Right renal pelvis (tissue), 4 donors: ENCODE measurements at regions not wholly inside any gene's neighbourhood (a gene's known extent, or its start where the extent isn't known, plus 50 kb on each side); places are given as distances from the start of the nearest gene placed in this dataset.

ENCODE experiments used
- DNase-seq, 4 donors: peaks; one replicate each; pipeline ENCODE4 v3.0.0-alpha.2; 2013; ENCODE audit warnings: low read depth in 4 of 4, low spot score in 3 of 4, missing footprints in 1 of 4

DNA sequence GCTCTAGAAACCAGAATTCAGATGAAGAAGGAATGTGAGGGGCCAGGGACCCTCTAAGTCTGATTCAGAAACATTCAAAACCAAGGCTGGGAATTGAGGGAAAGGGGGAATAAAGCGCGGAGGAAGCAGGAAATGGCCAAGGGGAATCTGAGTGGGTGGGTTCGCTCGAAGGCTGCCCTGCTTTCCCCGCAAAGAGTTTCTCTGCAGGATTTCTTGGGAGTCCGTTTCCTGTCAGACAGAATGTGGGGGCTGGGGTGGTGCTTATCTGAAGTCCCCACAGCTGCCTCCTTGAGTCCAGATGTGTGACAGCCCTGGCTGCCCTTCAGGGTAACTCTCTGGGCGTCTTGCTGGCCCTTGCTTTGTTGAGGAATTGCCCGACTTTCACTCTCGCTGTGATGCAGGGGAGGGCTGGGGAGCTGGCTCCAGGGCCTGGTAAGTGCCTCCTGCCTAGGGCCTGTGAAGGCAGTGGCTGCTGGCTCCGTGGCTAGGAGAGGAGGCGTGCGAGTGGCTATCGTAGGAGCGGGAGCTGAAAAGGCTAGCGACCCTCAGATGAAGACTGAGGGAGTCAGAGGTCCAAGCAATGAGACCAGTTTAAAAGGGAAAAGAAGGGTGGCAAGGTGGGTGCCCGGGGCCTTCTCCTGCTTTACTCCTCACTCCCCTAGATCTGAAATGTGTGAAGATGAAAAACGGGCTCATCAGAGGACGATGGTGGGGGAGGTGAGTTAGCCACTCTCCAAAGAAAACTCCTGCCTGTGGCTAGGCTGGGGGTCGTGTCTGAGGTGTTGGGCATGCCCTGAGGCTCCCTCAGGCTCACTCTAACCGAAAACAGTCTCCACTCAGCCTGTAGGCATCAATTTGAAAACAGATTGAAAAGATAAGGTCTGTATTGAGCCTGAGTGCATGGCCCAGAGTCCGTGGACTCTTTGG is 143.9 kb upstream of the UMPS start:
- no peak for DNase-seq

DNA sequence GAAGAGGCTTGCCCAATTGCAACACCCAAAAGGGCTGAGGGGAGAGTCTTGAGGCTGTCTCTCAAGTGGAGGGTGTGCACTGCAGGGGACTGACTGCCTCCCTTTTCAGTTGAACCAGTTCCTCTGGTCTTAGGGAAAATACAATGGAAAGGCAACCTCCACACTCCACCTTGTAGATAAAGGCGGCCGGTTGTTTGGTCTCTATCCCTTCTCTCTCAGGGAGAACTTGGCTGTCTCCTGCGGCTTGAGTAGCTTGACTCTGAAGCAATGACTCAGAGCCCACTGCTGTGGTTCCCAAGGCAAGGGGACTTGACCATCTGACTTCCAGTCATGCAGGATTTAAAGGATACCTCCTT is 143.2 kb upstream of the UMPS start:
- no peak for DNase-seq

DNA sequence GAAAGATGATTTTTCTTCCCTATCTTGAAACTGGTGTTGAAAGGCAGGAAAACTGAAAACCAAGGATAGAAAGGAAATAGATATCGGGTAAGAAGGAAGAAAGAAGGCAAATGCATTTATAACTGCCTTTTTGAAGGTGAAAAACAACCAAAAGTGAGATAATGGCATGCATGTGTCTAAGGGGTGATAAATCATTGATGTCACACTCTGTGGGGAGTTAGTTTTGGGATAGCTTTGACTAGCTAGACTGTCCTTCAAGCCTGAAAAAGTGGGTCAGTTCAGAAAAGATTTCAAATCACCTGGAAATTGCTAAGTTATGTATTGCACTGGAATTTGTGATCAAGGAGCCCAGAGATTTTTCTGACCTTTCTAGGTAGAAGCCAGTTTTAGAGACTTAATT is 142.2 kb upstream of the UMPS start:
- no peak for DNase-seq

DNA sequence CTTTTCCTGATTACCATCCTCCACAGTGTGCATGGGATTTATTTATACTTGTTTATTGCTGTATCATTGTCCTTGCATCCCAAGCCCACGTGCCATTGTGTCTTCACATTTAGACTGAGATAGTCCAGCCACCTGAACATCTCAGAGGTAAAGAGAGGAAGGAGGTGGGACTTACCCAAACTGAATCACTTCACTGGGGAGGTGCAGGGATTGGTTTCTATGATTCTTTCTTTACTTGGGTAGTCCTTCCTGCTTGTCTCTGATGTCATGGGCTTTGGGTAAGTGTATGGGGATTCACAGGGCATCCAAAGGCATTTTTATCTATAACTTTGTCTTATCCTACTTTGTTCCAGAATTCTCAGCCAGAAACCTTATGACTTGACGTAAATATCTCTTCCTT is 141.5 kb upstream of the UMPS start:
- no peak for DNase-seq

DNA sequence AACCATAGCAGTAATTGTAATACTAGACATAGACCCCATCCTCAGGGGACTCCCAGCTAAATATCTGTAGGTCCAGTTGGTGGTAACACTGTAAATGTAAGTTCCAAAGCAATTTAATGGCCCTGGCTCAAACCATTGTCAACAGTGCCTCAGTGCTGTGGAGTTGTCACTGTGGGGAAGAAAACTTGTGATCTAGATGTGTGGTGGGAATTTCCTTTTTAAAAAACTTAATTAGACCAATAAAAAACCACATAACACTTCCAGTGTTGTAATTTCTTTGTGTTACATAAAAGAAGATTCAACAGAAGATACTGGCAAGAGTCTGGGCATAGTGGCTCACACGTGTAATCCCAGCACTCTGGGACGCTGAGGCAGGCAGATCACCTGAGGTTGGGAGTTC is 138.6 kb upstream of the UMPS start:
- DNase-seq, result no peak

DNA sequence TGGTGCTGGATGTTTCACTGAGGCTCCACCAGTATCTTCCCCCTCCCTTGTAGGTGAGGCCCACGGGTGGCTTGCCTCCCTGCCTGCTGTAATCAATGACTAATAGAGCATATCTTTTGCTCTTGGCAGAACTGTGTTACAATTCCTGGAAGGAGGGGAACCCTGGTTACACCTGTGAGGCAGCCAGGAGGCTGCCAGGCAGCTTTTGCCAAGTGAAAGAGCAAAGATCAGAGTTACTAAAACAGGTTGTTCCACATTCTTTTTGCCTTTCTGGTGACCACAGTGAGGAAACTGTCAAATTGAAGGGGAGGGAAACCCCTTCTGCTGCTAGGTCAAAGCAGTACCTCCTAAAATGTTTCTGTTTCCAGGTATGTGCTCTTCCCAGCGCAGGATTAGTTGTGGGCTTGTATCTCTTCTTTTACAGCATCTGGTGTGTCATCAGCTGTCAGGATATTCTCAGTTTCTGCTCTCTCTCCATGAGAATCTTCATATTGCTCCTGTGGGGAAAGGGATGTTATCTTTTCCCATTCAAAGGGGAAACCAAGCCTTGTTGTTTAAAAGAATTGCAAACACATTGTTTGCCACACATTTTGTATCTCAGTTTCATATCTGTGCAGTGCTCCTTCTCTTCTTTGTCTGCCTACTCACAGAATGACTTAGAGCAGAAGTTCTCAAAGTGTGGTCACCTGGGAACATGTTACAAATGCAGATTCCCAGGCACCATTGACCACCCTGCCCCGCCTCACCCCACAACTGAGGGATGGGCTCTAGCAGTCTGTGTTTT is 137.4 kb upstream of the UMPS start:
- peak in 1 of 4 donors; percentile 42 for DNase-seq

DNA sequence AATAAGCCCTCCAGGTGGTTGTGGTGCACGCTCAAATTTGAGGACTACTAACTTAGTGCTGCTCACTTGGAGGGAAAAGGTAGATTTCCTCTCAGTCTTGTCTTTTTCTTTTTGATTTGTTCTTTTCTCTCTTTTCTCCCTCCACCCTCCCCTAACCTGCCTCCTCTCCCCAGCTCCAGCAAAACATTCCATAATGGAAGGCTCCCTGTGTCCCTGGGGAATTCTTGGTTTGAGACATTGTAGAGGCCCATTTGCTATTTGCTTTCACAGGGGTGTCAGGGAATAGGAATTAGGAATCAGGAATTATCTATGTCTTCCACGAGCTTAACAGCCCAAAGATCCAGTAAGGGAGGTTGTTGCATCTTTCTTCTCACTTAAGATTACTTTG is 136.8 kb upstream of the UMPS start:
- DNase-seq, result no peak

DNA sequence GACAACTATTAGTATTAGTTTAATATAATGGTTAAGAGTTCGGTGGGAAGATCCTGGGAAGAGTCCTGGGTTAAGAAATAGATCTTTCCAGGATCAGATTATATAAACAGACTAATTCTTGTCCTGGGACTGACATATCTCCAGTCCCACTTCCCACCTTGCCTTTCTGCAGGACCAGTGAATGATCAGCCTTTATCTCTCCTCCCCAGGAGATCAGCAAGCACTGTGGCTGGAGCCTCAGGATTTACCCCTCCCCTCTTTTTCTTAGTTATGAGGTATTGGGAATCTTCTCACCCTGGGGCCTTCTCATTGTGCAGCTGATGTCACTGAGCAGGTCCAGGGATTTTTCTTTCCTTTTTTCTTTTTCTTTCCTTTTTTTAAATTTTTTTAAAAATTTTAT is 135.7 kb upstream of the UMPS start:
- no peak for DNase-seq

DNA sequence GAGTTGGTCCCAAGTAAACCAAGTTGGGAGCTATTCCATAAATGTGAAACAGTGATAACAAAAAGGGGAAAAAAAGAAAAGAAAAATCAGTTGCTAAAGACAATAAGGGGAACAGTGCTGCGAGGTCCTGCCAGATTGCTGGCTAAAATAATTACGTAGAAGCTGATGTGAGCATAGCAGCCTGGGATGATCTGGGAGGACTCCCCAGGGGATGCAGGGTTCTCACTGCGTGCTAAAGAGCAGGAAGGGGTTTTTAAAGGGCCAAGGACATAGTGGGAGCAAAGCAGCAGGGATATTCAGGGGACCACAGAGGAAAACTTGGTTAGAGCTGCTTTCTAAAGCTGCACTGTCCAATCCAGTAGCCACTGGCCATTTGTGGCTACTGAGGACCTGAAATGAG is 133.0 kb upstream of the UMPS start:
- no peak for DNase-seq

DNA sequence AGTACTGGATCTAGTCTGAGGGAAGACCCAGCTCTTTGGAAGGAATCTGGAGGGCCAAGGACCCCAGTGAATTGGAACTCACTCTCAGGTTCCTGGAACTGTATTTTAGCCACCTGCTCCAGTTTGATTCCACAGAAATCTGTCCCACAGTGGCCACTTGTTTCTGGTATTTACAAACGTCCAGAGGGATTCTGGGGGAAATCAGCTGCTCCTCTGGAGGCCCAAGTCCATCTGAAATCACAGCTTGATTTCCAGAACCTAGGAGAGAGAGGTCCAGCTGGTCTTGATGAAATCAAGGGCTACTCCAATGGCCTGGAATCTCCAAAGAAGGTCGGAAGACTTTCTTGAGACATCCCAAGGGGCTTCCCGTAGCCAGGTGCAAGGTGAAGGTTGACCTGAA is 132.3 kb upstream of the UMPS start:
- DNase-seq, result no peak

DNA sequence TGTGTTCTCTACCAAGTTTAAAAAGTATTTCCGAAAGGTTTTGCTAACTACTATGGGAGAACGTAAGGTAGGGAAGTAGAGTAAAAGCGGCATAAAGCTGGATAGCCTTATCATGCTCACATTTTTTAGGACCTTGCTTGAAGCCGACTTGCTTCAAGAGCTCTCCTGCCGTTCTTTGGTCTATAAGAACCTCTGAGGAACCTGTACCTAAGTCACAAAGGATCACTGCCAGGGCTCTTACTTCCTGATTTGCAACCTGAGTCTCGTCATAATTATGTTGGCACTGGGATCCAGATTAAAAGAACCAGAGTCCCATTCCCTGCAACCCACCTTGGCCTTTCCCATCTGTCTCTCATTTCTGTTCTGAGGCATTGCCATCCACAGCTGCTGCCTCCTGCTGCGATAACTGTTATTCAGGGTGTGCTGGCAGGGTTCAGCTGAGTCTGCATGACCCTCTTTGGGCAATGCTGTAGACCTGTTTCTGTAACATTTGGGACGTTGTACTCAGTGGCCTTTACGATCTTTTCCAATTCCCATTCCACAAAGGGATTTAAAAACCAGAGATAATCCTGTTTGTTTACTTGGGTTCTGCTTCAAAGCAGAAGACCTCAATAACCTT is 131.0 kb upstream of the UMPS start:
- DNase-seq, result no peak

DNA sequence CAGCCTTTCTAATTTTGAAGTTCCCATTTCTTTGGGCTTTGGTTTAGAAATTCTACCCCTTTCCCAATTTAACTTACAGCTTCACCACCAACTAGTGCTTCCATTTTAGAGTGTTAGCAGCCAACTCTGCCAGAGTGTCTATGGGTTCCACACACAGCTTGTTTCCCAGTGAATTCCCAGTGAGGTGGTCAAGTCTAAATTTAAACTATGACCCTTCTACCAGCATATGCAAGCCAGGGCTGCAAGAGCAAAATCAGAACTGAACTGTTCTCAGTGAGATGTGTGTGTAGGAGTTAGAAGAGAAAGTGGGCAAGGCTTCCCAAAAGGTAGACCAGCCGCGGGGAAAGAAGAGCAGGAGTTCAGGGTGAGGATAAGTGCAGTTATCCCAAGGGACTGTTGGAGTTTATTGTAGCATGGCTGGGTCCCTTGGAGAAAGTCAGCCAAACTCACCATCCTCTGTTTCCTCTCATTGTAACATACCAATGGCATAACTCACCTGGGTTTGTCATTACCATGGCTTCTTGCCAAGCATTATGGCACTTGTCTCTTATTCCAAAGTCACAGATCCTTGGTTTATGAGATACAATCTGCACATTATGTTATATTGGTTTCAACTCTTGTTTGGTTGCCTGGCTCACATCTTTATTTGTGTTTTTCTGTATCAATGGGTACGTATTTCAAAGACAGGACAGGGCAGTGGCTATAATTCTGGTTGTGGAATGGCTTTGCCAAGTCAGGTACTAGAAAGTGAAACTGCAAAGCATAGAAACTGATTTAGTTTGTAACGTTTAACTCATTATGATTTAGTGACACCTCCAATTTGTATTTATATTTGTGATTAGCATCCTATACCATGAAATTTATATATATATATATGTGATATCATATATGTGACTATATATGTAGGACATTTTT is 130.2 kb upstream of the UMPS start:
- DNase-seq, result no peak

DNA sequence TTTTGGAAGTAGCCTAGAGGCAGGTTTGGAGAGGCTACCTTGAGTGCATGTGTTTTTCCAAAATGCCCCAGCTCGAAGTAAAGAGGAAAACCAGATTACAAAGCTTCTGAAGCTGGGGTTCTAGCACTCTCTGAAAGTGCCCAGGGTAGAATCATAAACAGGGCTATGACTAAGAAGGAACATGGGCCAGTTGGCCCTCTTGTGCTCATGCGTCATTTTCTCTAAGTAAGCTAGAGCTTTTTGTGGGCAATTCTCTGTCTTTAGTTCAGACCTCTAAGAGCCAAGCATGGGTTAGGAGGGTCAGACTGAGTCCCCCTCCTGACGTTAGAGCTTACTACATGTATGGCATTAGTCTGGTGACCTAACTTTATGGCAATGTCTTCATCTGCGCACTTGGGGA is 129.5 kb upstream of the UMPS start:
- DNase-seq, result no peak

DNA sequence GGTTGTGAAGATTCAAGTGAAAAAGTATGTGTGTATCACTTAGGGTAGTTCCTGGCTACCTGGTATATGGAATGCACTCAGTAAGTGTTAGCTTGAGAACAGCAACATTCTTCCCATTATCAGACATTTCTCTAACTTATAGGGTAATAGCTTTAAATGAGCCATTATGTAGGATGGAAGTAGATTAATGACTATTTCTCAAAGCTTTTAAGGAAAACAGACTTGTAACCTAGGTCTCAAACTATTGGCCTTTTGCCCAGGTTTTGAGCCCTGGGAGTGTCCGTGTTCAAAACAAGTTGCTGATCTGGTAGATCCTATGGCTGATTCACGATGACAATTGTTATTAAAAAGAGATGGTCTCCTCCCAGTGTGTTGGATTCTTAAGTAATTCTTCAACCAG is 129.1 kb upstream of the UMPS start:
- no peak for DNase-seq

DNA sequence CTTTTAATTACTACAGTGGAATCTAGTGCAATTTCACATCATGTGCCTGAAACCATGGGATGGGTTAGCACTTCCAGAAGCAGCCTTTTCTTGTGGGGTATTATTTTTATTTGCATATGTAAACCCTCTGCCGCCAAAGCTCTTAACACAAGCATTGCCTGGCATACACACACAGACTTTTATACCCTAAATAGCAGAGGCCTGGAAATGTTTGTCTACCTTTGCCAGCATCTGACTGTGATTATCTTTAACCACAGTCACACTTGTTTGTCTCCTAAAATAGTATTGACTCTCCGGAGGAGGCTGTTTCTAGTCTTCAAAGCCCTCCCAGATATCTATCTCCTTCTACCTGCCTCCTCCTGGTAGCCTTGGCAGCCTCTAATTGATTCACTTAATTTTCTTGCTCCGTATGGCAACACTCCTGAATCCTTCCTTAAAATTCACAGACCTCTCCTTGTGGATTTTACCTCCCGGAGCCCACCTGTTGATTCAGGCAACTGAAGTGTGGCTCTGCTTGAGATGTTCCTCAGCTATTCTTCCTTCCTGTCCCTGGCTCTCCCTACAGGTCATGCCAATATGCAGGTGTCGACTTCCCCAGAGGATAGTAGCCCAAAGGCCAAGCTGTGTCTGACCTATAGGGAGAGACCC is 127.1 kb upstream of the UMPS start:
- DNase-seq, result no peak

DNA sequence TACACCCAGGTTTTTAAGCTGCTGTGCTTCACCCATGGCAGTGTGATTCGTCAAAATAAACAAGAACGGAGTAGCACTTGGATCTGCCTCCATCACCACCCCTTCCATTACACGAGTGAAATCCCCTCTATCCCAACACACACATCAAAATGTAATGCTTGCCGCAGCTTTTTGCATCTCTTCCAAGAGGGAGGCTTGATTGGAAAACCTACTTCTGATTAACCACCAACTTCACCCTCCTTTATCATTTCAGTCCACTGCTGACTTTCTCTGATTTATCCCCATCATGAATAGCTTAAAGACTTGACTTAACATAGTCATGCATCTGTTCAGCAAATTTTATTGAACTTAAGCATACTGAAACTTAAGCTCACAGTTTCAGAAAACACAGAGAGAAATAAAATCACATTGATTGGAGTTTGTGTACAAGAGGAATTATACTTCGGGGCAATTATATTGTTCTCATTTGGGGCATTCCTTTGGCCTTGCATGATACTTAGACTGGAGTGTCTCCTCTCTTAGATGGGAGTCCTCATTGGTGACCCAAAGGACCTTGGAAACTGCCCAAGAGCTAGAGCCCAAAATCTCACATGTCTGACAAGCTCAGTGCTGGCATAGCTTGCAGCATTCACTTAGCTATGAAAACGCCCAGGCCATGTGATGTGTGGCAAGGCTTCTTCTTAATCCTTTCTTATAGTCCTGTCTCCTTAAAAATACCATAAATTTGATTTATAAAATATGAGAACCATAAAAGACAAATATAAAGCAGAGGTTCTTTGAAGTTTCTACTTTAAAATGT is 124.3 kb upstream of the UMPS start:
- DNase-seq, result no peak

DNA sequence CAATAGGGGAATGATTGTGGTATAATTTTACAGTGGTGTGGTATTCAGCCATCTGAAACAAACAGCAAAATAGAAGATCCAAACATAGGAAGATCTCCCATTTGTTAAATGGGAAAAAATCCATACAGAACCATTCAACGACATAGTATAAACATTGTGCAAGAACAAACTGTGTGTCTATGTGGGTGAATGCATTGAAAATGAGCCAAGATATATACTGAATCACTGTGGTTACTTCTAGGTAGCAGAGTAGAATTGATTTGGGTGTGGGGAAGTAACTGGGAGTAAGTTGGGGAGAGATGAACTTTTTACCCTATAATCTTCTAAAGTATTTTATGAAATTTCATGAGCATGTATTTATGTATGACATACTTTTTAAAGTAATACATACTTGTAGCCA is 123.1 kb upstream of the UMPS start:
- no peak for DNase-seq

DNA sequence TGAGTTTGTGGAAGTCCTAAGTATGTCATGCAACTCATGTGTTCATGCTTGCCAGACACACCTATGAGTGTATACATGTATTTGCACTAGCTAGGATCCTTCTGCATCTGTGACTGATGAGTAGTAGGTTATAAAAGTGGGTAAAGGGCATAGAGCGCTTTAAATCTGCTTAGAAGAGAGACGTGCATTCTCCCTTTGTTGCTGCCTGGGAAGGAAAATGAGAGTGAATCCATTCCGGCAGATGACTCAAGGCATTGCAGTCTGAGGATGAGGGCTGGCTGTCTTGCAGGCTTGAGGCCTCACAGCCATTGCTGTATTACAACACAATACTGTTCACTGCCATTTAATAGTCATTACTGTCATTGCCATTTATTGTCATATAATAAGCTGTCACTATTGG is 120.8 kb upstream of the UMPS start:
- no peak for DNase-seq

DNA sequence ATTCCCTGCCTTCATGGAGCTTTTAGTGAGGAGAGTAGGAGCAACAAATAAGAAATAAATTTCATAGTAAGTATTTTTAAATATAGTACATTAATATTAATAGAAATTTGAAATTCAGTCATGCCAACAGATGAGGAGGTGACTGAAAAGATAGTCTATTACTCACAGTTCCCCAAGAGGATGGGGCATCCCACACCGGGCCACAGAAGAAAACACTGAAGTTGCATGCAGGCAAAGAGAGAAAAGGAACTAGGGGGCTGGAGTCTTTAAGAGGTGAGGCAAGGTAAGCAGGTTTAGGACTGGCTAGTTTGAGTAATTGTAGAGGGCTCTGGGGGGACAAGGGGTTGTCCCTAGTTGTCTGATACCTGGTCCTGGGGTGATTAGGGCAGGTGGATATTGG is 120.1 kb upstream of the UMPS start:
- DNase-seq, result no peak
